Hepatocyte (in vitro differentiated cells): ENCODE measurements at regions not wholly inside any gene's neighbourhood (a gene's known extent, or its start where the extent isn't known, plus 50 kb on each side); places are given as distances from the start of the nearest gene placed in this dataset.

Experiments used
- EZH2 ChIP-seq: fragments of 200-600 bp; sonication (generic); IDR thresholded peaks from 2 replicates; pipeline ENCODE4 v1.6.1; 2016; ENCODE audit warnings: antibody characterized with exemption, mild to moderate bottlenecking, borderline replicate concordance
- EZH2phosphoT487 ChIP-seq: fragments of 200-600 bp; sonication (generic); IDR thresholded peaks from one replicate; pipeline ENCODE4 v1.6.1; 2018; ENCODE audit warnings: antibody characterized with exemption, mild to moderate bottlenecking, low read depth, moderate library complexity; ENCODE audit not compliant: unreplicated experiment, severe bottlenecking
- TF ChIP-seq, protein P1 (sequence below): fragments of 200-600 bp; sonication (generic); IDR thresholded peaks from 2 replicates; pipeline ENCODE4 v1.5.1; 2016; ENCODE audit warnings: antibody characterized with exemption, mild to moderate bottlenecking; ENCODE audit not compliant: poor library complexity

DNA sequence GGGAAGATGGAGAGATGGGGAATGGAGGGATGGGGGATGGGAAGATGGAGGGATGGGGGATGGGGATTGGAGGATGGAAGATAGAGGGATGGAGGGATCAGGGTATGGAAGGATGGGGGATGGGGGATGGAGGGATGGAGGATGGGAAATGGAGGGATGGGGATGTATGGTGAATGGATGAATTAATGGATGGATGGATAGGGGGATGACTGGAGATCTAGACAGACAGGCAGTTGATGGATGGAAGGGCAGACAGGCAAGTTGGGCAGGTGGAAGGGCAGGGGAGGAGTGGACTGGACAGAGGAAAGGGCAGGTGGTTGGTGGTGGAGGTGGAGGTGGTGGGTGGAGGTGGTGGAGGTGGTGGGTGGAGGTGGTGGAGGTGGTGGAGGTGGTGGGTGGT is 167.2 kb downstream of the C9orf50 start:
- TF ChIP-seq, protein P1, sequence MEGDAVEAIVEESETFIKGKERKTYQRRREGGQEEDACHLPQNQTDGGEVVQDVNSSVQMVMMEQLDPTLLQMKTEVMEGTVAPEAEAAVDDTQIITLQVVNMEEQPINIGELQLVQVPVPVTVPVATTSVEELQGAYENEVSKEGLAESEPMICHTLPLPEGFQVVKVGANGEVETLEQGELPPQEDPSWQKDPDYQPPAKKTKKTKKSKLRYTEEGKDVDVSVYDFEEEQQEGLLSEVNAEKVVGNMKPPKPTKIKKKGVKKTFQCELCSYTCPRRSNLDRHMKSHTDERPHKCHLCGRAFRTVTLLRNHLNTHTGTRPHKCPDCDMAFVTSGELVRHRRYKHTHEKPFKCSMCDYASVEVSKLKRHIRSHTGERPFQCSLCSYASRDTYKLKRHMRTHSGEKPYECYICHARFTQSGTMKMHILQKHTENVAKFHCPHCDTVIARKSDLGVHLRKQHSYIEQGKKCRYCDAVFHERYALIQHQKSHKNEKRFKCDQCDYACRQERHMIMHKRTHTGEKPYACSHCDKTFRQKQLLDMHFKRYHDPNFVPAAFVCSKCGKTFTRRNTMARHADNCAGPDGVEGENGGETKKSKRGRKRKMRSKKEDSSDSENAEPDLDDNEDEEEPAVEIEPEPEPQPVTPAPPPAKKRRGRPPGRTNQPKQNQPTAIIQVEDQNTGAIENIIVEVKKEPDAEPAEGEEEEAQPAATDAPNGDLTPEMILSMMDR, result no peak
- TF ChIP-seq EZH2phosphoT487 (no peak), EZH2 (no peak)
